ENCODE measurements at regions not wholly inside any gene's neighbourhood (a gene's known extent, or its start where the extent isn't known, plus 50 kb on each side); places are given as distances from the start of the nearest gene placed in this dataset.

GRCh38 chr12:60577607-60578006 is 981.8 kb downstream of the SLC16A7 start:
- no peak for TF ChIP-seq ZNF48 (tag by site-specific recombination; IDR thresholded peaks at IDR 0.05)
- no peak for TF ChIP-seq CTCF (tag by site-specific recombination; IDR thresholded peaks at IDR 0.05)
- no peak for TF ChIP-seq REST (tag by site-specific recombination; IDR thresholded peaks at IDR 0.05)
- no peak for TF ChIP-seq PATZ1 (tag by site-specific recombination; IDR thresholded peaks at IDR 0.05)
- no peak for TF ChIP-seq ZNF768 (tag by site-specific recombination; IDR thresholded peaks at IDR 0.05)
- TF ChIP-seq PRDM10 (tag by site-specific recombination; IDR thresholded peaks at IDR 0.05): no peak

Measured in HEK293 (cell line).